AG04449 (cell line): ENCODE measurements at regions not wholly inside any gene's neighbourhood (a gene's known extent, or its start where the extent isn't known, plus 50 kb on each side); places are given as distances from the start of the nearest gene placed in this dataset.
A peak's percentile ranks its signal among the peaks of the same experiment; 100 is the strongest.

Source experiments
- CTCF ChIA-PET: fragments of 350-600 bp; formaldehyde crosslinking; extraction: SDS; loops from one replicate; lab custom pipeline; 2021; ENCODE audit warnings: antibody characterized with exemption; lab: Yijun Ruan, JAX
- POLR2A ChIA-PET: fragments of 400-600, 350-600 bp; formaldehyde crosslinking; extraction: SDS; loops from one replicate; lab custom pipeline; 2020; ENCODE audit warnings: antibody characterized with exemption, inconsistent platforms; lab: Yijun Ruan, JAX
- DNase-seq: peaks from one replicate; pipeline ENCODE4 v3.0.0-alpha.2; 2010; ENCODE audit warnings: low read depth, low spot score
- H3K4me3 ChIP-seq: 2 replicates; pipeline ENCODE4 v1.5.1; 2011; ENCODE audit warnings: low read depth, mild to moderate bottlenecking, control low read depth, low read length
- TF ChIP-seq, protein P1 (sequence below): IDR thresholded peaks from one replicate; pipeline ENCODE4 v1.5.1; 2011; ENCODE audit warnings: mild to moderate bottlenecking, moderate library complexity, low read length, control low read depth, inconsistent platforms; ENCODE audit not compliant: insufficient read depth; ENCODE audit errors: missing control alignments

DNA sequence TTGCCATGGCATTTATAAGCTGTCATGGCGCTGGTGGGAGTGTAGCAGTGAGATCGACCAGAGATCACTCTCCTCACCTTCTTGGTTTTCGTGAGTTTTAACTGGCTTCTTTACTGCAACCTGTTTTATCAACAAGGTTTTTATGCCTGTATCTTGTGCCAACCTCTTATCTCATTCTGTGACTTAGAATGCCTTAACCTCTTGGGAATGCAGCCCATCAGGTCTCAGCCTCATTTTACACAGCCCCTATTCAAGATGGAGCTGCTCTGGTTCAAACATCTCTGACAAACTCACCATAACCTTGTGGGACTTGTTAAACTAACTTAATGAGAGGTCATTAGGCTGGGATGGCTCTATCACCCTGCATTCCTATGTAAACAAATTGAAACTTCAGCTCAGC is 151.3 kb downstream of the CAND1 start:
- CTCF ChIA-PET = no interaction called here
- POLR2A ChIA-PET = no interaction called here
- DNase-seq = no peak
- TF ChIP-seq, protein P1, sequence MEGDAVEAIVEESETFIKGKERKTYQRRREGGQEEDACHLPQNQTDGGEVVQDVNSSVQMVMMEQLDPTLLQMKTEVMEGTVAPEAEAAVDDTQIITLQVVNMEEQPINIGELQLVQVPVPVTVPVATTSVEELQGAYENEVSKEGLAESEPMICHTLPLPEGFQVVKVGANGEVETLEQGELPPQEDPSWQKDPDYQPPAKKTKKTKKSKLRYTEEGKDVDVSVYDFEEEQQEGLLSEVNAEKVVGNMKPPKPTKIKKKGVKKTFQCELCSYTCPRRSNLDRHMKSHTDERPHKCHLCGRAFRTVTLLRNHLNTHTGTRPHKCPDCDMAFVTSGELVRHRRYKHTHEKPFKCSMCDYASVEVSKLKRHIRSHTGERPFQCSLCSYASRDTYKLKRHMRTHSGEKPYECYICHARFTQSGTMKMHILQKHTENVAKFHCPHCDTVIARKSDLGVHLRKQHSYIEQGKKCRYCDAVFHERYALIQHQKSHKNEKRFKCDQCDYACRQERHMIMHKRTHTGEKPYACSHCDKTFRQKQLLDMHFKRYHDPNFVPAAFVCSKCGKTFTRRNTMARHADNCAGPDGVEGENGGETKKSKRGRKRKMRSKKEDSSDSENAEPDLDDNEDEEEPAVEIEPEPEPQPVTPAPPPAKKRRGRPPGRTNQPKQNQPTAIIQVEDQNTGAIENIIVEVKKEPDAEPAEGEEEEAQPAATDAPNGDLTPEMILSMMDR = no peak
- H3K4me3 ChIP-seq = no peak overlapping the region

DNA sequence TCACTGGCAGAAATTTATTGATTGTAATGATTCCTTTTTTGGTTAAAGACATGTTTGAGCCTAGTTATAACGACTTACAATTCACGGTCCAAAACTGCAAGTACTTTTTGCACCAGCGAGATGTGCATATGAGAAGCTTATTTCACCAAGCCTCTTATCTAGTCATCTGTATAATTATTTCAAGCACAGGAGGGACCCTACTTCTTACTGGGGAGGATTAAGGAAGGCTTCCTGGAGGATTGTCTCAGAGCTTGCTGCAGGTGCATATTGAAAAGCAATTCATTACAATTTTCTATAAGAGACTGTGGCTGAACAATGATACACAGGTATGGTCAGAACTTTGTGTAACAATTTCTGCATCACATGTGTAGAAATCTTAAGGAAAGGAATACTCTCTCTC is 152.9 kb downstream of the CAND1 start:
- no peak for DNase-seq
- POLR2A ChIA-PET = no interaction called here
- TF ChIP-seq, protein P1 = no peak
- no peak overlapping the region for H3K4me3 ChIP-seq
- CTCF ChIA-PET = no interaction called here

DNA sequence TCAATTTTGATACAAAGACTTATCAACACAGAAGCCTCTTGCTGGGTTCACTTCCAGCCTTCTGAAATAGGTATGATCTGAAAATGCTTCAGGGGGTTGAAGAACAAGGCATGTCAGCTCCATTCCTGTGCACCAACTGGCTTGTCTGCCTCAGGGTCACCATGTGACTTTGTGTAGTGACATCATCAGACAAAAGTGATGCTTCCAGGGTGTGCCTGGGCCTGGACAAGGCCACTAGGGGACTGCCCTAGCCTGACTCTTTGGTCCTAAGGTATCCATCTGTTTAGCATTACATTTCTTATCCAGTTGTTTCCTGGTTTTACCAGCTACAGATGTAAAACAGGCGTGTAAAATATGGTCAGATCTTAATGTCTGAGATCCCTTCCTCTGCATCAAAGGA is 155.6 kb downstream of the CAND1 start:
- no peak for DNase-seq
- ChIA-PET POLR2A (no interaction called here), CTCF (interaction anchor here (1.5 kb wide), 1 partner anchor 69 kb away, joined by 3 read pairs; no protein-coding TSS in a partner anchor)
- no peak overlapping the region for H3K4me3 ChIP-seq
- TF ChIP-seq, protein P1 = no peak

DNA sequence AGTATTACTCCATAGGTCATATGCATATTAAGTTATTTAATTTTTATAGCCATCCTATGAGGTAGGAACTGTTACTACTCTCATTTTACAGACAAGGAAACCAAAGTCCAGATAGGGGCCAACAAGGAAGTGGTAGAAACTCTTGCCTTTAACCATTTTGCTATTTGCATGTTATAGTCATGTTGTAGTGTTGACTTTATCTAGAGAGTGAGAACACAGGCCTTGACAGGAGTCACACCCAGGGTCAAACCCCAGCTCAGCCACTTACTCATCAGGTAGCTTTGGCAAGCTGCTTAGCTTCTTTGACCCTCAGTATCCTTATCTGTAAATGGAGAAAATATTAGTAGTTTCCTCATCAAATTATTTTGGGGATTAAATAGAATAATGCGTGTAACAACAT is 156.2 kb downstream of the CAND1 start:
- no peak for DNase-seq
- TF ChIP-seq, protein P1 = no peak
- ChIA-PET CTCF (interaction anchor here (1.1 to 1.8 kb wide), 3 partner anchors 10 to 38 kb away, joined by 3 to 6 read pairs (median 4); no protein-coding TSS in a partner anchor), POLR2A (no interaction called here)
- no peak overlapping the region for H3K4me3 ChIP-seq

DNA sequence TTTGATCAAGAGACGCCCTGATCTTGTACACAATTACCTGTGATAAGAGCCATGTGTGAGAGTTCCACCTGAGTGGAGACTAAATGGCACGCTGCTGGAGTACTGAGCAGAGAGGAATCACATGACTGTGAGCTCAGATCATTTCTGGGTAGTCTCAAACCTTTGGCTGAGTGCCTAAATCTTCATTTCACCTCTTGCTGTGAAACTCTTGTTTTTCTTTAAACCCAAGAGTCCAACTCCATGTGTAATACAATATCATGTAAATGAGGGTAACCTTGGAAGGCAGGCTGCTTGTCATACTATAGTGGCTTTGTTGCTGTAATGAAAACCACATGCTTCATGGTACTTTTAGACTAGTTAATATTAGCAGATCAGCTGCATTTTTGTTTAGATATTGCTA is 156.9 kb downstream of the CAND1 start:
- no peak overlapping the region for H3K4me3 ChIP-seq
- POLR2A ChIA-PET = interaction anchor here (0.7 kb wide), 1 partner anchor 222 kb away, joined by 3 read pairs; the partner anchor contains the start of gene DYRK2
- DNase-seq = peak; percentile 58
- TF ChIP-seq, protein P1 = no peak
- CTCF ChIA-PET = interaction anchor here (1.1 to 1.8 kb wide), 4 partner anchors 9 to 70 kb away, joined by 3 to 6 read pairs (median 4); no protein-coding TSS in a partner anchor

DNA sequence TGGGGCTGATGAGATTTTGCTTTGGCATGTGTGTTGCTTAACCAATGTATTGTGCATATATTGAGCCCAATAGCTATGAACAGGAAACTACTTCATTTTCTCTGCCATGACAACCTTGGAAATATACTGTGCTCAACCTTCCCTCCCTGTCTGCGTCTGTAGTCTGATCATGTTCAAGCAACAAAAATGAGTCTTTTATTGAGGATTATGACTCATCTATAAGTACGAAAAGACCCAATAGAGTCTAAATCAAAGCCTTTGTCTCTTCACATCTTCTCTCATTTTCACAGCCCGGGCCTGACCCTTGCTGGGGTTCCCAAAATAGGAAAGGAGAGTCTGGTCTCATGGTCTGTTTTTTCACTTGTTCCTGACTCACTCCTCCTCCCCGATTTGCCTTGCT is 158.2 kb downstream of the CAND1 start:
- DNase-seq = no peak
- ChIA-PET CTCF (no interaction called here), POLR2A (no interaction called here)
- TF ChIP-seq, protein P1 = no peak
- H3K4me3 ChIP-seq = no peak overlapping the region
